ENCODE measurements at regions not wholly inside any gene's neighbourhood (a gene's known extent, or its start where the extent isn't known, plus 50 kb on each side); places are given as distances from the start of the nearest gene placed in this dataset.
"Not testable (repeated sequence)": the region's sequence is repeated elsewhere in the genome, so short reads cannot be mapped to it uniquely, and the experiment has no call there.

- peak; percentile 43 for DNase-seq
Observed at GRCh38 chr3:127417709-127418559, 130.1 kb upstream of the PRR20G start.

- no peak for DNase-seq
Observed at GRCh38 chr3:127413871-127414270, 126.0 kb upstream of the PRR20G start.

GRCh38 chr3:127413318-127413673, 125.5 kb upstream of the PRR20G start:
- DNase-seq = no peak

- no peak for DNase-seq
Observed at GRCh38 chr3:127412578-127413317, 124.9 kb upstream of the PRR20G start.

GRCh38 chr3:127411875-127412274, 124.0 kb upstream of the PRR20G start:
- DNase-seq = not testable (repeated sequence)

- DNase-seq = no peak
Observed at GRCh38 chr3:127411083-127411727, 123.4 kb upstream of the PRR20G start.

- no peak for DNase-seq
Observed at GRCh38 chr3:127410678-127411077, 122.8 kb upstream of the PRR20G start.

- DNase-seq = no peak
Observed at GRCh38 chr3:127410137-127410488, 122.3 kb upstream of the PRR20G start.

- peak; percentile 44 for DNase-seq
Observed at GRCh38 chr3:127409421-127410136, 121.7 kb upstream of the PRR20G start.

- no peak for DNase-seq
Observed at GRCh38 chr3:127408684-127409420, 121.0 kb upstream of the PRR20G start.

- no peak for DNase-seq
Observed at GRCh38 chr3:127408022-127408683, 120.3 kb upstream of the PRR20G start.

GRCh38 chr3:127407026-127407939, 119.4 kb upstream of the PRR20G start:
- DNase-seq = no peak

- DNase-seq = no peak
Observed at GRCh38 chr3:127406309-127407025, 118.6 kb upstream of the PRR20G start.

- DNase-seq = no peak
Observed at GRCh38 chr3:127405791-127406190, 117.9 kb upstream of the PRR20G start.

- DNase-seq = no peak
Observed at GRCh38 chr3:127405010-127405598, 117.3 kb upstream of the PRR20G start.

- DNase-seq = no peak
Observed at GRCh38 chr3:127404221-127405009, 116.6 kb upstream of the PRR20G start.

- DNase-seq = no peak
Observed at GRCh38 chr3:127403795-127404194, 115.9 kb upstream of the PRR20G start.

GRCh38 chr3:127399154-127399553, 111.3 kb upstream of the PRR20G start:
- DNase-seq = no peak

GRCh38 chr3:127396473-127396872, 108.6 kb upstream of the PRR20G start:
- no peak for DNase-seq
